PC-9 (cell line): ENCODE measurements at regions not wholly inside any gene's neighbourhood (a gene's known extent, or its start where the extent isn't known, plus 50 kb on each side); places are given as distances from the start of the nearest gene placed in this dataset.

Experiments used
- CTCF ChIP-seq: fragments of 200-600 bp; sonication (generic); conservative IDR thresholded peaks from 2 replicates; pipeline ENCODE4 v1.6.1; 2017; ENCODE audit warnings: mixed run types, antibody characterized with exemption, mild to moderate bottlenecking, moderate library complexity
- EZH2 ChIP-seq: fragments of 200-600 bp; sonication (generic); IDR thresholded peaks from 2 replicates; pipeline ENCODE4 v1.8.0; 2017; ENCODE audit warnings: antibody characterized with exemption, low read depth

DNA sequence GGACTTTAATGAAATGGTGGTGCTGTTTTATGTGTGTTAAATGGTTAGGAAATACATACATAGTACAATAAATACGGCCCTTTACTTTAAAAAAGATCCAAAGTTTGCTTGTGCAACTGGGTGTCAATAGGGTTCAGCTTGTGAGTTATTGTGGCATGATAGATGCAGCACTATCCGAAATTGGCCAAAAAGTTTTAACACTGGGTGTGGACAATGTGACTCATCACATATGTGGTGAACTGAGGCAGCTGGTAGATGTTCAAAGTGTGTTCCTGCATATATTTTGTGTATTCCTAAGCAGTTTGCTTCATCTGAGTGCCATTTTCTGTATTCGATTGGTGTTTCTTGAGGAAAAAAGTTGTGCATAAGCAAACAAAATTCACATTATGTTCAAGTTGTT is 473.1 kb downstream of the KIF20B start:
- TF ChIP-seq CTCF (no peak), EZH2 (no peak)
